HG02642 (cell line): ENCODE measurements at regions not wholly inside any gene's neighbourhood (a gene's known extent, or its start where the extent isn't known, plus 50 kb on each side); places are given as distances from the start of the nearest gene placed in this dataset.
"Not testable (repeated sequence)": the region's sequence is repeated elsewhere in the genome, so short reads cannot be mapped to it uniquely, and the experiment has no call there.

ENCODE experiments used
- ATAC-seq: cut with Tn5 transposase; IDR thresholded peaks from one replicate; pipeline ENCODE4 v1.9.1; 2021; ENCODE audit warnings: mild to moderate bottlenecking; ENCODE audit not compliant: unreplicated experiment, poor library complexity

DNA sequence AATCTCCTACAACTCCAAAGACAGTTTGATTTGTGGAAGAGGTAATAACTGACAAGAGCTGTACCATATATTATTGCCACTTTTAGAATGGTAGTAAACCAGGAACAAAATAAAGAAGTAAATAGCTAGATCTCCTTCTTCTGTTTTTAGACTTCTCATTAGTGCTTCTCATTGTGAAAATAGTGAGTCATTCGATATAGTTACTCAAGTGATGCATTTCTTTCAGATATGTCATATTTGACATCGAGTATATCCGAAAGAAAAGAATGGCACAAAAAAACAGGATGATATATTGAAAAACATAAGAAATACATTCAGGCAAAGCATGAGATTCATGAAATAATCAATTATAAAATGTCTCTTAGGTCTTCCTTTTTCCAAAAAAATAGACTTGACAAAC is 1346.1 kb downstream of the BRINP3 start:
- ATAC-seq, result no peak

DNA sequence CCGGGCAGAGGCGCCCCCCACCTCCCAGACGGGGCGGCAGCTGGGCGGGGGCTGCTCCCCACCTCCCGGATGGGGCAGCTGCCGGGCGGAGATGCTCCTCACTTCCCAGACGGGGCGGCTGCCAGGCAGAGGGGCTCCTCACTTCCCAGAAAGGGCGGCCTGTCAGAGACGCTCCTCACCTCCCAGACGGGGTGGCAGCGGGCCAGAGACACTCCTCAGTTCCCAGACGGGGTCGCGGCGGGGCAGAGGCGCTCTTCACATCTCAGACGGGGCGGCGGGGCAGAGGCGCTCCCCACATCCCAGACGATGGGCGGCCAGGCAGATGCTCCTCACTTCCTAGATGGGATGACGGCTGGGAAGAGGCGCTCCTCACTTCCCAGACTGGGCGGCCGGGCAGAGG is 1337.9 kb downstream of the BRINP3 start:
- not testable (repeated sequence) for ATAC-seq

DNA sequence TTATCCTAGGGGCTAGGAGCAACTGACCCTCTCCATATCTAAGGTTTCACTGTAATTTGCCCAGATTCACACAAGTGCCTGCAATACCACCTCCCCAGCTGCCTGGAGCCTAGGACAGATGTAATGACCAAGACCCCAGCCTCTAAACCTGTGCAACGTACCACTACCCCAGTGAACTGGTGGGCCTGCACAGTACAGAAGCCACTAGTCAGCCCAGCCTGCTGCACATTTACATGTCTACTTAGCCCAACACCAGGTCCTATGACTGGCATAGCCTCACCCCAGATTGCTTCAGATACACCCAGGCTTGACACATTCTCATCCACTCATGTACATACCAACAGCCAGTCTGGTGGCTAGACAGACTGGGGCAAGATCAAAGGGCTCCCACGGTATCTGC is 1336.6 kb downstream of the BRINP3 start:
- ATAC-seq, result no peak

DNA sequence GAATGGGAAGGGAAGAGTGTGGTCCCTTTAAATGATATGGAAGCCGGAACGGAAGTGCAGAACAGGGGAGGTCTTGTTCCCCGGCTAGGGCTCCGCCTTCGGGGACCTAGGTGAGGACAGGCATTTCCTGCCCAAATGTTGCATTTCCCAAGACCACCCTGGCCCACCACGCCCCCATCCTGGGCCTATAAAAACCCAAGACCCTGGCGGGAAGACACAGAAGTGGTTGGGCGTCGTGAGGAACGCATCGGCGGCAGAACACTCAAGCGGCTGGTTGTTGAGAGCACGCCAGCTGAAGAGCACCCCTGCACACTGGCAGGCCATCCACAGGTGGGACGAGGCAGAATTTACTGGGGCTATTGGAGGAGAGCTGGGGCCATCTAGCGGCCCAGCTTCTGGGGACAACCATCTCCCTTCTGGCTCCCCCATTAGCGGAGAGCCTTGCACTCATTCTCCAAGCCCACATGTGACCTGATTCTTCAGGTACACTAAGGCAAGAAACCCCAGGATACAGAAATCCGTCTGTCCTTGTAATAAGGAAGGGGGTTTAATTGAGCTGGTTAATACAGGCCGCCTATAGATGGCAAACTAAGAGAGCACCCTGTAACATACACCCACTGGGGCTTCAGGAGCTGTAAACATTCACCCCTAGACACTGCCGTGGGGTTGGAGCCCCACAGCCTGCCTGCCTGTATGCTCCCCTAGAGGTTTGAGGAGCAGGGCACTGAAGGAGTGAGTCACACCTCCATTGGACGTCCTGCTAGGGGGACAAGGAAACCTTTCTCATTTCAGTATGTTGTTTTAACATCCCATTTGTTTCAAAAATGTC is 1327.9 kb downstream of the BRINP3 start:
- no peak for ATAC-seq

DNA sequence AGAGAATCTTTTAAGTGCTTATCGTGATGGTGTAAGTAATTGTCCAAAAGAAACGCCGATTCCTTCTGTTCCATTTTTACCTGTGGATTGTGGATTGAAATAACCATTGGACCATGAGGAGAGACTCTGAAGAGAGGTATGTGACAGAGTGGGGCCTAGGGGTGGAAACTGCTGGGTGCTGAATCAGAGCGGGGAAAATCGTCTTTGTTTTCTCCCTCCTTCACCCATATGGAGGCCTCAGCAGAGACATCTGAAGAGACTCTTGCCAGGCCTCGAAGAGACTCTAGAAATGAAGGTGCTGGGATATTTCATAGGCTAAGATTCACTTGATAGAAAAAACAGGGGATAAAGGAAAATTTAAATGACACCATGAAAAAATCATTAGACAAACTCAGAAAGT is 1327.0 kb downstream of the BRINP3 start:
- ATAC-seq, result no peak

DNA sequence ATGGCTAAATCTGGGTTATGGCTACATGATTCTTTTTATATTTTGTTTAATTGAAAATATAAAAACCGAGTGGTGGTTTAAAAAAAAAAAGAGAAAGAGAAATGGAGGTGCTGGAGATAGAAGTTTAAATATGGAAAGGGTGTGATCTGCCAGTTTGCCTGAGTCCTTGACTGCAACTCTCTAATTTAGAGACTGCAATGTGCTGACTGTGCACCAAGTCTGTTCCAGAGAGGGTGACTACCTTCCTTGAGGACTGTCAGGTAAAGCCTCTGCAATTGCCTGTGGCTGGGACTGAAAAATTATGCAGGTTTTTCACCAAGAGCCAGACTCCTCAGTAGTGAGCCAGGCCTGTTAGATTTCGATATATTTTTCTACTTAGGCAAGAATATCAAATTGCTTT is 1326.3 kb downstream of the BRINP3 start:
- ATAC-seq, result no peak

DNA sequence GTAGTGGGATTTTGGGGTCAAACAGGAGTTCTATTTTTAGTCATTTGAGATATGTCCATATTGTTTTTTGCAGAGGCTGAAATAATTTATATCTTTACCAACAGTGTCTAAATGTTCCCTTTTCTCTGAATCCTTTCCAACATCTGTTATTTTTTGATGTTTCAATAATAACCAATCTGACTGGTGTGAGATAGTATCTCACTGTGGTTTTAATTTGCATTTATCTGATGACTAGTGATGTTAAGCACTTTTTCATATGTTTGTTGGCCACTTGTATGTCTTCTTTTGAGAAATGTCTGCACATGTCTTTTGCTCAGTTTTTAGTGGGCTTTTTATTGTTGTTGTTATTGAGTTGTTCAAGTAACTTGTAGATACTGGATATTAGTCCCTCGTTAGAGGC is 1325.0 kb downstream of the BRINP3 start:
- no peak for ATAC-seq

DNA sequence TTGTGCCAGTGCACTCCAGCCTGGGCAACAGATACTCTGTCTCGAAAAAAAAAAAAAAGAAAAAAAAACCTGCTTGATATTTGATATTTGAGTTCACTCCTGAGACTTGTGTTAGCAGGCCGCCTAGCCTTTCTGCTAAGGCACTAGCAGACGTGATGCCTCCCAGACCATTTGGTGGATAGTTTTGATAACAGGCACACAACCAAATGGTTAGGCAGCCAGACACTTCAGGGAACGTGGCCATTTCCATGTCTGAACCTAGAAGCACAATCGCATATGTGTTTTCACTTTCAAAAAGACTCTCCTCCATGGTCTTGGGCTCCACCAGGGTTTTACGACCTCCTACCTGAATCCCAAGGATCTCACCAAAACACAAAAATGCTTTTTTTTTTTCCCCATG is 1319.5 kb downstream of the BRINP3 start:
- no peak for ATAC-seq

DNA sequence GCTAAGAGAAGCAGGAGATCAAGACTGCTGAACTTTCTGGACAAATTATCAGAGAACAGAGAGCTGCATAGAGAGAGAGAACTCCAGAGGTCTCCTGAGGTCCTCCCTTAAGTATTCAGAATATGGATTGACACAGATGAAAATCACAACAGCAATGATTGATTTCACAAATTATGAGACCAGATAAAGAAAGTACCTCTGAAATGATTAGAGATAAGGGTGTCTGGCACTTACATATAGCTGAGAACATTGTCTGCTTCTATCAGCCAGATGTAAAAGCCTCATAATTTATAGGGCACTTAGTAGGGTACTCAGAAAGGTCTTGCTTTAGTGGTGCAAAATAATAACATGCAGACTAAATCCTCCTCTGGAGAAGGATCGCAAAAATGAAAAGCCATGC is 1301.8 kb downstream of the BRINP3 start:
- no peak for ATAC-seq

DNA sequence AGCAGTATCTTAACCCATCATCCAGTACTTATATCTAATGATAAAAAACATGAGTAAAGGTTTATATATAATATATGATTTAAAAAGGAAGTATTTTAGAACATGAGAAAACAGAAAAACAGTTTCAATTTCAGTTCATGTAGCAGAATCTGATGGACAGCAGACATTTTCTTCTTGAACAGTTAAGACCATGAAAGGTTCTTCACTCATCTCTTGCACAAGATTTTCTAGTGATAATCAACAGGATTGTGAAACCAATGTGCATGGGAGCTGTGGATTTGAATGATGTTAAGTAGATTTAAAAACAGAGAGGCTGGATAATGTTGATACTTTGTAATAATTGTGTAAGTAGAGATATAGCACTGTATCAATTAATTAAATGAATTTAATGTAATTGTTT is 1297.6 kb downstream of the BRINP3 start:
- ATAC-seq, result no peak

DNA sequence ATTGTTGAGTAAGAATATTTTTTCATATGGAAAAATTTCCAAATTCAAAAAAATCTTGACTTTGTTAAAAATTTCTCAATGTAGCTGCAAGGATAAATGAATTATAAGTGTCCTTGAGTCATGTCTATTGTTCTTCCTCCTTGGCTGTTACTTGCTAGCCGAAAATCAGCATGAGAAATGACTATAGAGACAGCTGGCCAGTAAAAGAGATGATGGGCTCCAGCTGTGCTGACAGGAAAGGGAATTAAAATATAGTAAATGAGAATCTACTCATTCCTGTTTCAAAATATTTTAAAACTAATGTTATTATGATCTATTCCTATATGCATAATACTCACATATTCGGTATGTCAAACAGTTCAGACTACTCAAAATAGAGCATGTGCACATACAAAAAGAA is 1292.6 kb downstream of the BRINP3 start:
- ATAC-seq, result no peak

DNA sequence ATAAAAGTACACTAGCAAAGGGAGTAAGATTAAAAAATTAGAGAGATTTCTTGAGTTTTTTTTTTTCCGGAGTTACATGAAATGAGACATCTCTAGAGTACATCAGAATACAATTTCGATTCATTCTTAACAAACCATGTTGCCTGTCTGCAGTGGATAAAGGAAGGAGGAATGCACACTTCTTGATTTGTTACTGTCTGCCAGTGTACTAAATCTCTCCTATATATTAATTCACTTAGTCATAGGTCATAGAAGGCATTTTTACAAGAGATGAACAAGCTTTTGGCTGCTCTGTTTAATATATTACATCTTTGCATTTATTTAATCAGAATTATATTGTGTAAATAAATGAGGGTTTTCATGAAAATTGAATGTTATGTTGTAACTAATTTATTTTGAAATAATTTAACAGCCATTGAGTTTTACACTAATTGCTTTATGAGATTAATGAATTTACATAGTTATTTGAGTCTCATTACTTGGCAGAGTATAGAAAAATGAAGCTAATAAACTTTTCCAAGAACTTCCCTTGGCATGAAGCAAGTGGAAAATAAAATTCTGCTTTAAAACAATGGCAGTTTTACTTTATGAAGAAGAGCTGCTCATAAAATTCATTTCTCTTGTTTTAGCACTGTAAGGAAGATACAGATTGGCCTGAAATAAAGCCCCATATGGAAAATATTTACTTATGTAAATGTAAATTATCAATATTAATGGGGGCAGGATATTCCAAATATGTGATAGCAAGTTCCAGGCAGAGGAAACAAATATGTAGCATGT is 1284.7 kb downstream of the BRINP3 start:
- ATAC-seq, result no peak

DNA sequence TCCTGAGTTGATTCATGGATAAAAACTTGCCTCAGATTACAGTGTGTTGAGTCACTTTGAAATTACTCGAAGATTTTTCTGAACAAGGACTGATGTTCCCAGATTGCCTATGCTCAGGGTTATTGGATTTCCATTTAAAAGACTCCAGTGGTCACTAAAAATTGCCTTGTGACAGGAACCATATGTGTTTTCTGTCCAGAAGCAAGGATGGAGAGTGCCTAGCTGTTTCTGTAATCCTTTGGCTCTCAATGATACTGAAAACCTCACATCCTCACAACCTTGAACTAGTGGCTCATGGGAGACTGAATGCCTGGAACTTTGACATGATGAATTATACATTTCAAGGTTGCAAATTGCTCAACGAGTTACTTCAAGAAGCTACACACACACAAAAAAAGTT is 1271.8 kb downstream of the BRINP3 start:
- ATAC-seq, result no peak

DNA sequence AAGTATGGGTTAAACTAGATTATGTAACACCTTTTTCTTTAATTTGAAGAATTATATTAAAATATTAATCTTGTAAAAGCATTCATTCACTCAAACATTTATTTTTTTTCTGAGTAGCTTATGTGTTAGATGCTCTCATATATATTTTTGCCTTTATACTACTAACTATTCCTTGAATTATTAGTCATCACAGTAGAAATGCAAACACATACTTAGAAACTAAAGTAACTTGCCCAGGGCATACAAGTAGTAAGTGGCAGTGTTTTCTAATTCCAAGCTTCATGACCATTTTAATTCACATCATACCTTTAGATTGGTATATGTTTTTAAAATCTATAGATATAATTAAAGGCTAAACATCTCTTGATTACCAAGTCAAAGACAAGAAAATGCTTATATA is 1271.0 kb downstream of the BRINP3 start:
- ATAC-seq, result no peak

DNA sequence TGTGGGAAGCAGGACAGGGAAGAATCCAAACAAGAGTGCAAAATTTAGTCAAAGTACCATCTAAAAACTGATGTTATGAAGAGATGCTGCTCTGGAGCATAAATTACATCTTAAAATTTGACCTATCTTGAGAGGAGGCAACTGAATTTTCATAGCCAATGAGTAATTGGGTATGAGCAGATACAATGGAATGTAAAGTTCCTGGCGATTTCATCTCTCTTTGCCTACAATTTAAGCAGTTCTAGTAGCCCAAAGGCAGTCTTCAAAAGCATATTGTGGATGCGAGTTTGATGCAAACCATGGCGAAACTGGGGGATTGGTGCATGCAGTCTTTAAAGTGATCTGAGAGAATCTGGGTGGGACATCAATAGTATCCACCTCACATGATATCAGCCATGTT is 1265.9 kb downstream of the BRINP3 start:
- ATAC-seq, result no peak

DNA sequence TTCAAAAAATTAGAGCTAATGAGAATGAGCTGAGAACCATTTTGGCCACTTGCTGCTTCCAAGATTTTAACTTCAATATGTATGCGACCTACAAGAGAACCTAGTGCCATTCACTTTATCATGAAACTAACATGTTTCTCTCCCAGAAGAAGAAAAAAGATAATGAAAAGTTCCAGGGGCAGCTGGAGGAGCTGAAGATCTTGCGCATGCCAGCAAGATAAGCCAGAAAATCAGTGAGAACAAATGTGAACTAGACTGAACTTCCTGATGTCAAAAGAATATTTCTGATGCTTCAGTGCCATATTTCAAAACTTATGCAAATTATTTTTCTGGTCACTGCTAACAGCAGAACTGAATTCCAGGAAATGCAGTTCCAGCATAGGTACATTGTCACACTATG is 1265.1 kb downstream of the BRINP3 start:
- no peak for ATAC-seq

DNA sequence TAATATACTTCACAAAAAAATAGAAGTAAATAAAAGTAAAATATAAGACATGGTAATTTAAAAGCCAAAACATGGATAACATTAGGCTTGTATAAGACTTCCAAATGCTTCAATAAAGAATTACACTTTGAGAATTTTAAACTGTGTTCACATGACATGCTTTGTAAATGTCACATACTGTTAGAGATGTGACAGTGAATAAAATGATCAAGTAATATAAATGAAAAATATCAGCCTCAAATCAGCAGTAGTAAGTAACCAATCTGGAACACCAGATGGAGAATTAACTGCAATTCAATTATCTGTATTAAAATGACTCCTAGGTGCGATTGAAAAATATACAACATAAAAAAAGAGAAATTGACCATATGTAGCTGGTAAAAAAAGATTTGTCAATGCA is 1260.8 kb downstream of the BRINP3 start:
- no peak for ATAC-seq

DNA sequence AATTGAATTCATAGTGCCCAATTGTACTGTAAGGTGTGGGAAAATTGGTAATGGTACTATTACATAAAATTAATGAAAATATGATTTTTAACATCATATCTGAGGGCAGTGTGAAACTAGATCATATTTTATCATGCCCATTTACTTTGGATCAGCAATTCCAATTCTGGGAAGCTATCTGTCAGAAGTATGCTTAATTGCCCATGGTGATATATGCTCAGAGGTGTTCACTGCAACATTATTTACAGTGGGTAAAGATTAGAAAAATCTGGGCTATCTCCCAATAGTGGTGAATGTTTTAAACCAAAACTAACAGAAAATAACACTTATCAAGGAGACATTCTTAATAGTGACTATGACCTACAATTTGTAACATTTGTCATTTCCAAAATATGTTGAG is 1260.0 kb downstream of the BRINP3 start:
- ATAC-seq, result no peak

DNA sequence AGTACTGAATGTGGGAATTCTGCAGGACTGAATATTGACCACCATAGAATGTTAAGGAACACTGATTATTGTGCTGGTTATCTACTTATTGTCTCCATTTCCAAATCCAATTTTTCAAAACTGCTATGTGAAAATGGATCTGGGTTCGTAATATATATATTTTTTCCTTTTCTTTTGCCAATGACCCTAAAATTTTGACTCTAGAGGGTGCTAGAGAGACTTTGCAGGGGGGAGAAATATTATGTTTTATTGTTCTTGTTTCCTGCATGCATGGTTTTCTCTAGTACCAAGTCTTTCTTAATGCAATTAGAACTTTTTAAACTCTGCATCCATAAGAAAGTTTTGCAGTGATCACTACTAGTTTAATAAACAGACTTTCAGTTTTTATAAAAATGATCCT is 1256.9 kb downstream of the BRINP3 start:
- ATAC-seq, result no peak

DNA sequence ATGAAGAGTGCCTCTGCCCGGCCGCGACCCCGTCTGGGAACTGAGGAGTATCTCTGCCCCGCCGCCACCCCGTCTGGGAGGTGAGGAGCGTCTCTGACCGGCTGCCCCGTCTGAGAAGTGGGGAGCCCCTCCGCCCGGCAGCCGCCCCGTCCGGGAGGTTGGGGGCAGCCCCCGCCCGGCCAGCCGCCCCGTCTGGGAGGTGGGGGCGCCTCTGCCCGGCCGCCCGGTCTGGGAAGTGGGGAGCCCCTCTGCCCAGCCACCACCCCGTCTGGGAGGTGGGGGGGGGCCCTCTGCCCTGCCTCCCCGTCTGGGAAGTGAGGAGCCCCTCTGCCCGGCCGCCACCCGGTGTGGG is 1251.9 kb downstream of the BRINP3 start:
- not testable (repeated sequence) for ATAC-seq

DNA sequence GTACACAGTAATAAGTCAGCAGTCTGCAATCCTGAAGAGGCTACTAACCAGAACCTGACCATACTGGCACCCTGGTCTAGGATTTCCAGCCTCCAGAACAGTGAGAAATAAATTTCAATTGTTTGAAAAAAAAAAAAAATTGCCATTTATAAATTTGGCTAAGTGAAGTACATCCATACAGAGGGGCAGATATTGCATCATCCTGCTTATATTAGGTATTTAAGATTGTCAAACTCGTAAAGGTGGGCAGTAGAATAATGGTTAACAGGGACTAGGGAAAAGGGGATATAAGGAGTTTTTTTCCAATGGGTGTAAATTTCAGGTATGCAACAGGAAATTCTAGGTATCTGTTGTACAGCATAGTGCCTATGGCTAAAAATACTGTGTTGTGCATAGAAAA is 1250.9 kb downstream of the BRINP3 start:
- ATAC-seq, result no peak

DNA sequence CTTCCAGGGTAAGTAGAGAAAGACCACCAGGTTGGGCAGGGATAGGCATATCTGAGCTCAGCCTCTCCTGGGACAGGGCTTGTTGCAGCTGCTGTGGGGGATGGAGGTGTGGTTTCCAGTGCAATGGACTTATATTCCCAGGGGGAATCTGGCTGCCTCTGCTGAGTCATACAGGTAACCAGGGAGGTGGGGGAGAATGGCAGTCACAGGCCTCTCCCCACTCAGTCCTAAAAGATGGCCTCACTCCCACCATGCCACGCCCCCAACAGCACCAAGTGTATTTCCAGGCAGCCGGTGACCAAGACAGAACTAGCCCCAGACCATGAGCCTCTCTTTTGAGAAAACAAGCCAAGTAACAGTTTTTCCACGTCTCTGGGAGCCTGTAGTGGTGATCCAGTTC is 1240.7 kb downstream of the BRINP3 start:
- no peak for ATAC-seq
